SU-DHL-6 (cell line): ENCODE measurements at regions not wholly inside any gene's neighbourhood (a gene's known extent, or its start where the extent isn't known, plus 50 kb on each side); places are given as distances from the start of the nearest gene placed in this dataset.

Experiments used
- H2AFZ ChIP-seq: fragments of 200-600 bp; sonication (generic); 2 replicates; pipeline ENCODE4 v1.6.1; 2014; ENCODE audit warnings: low read depth, mild to moderate bottlenecking, moderate library complexity, mixed read lengths, antibody characterized with exemption, low read length; ENCODE audit not compliant: severe bottlenecking
- H3F3A ChIP-seq: fragments of 200-600 bp; shearing (Covaris generic); 2 replicates; pipeline ENCODE4 v1.6.0; 2016; ENCODE audit warnings: antibody characterized with exemption, mild to moderate bottlenecking; ENCODE audit not compliant: insufficient read depth
- H3K27ac ChIP-seq: fragments of 200-600 bp; sonication (generic); 2 replicates; pipeline ENCODE4 v1.5.1; 2016; ENCODE audit warnings: low read depth, mild to moderate bottlenecking, low read length, moderate library complexity, mixed read lengths
- H3K27me3 ChIP-seq: fragments of 200-600 bp; sonication (generic), shearing (Covaris generic); 2 replicates; pipeline ENCODE4 v1.6.0; 2014; ENCODE audit warnings: mild to moderate bottlenecking, low read length
- H3K36me3 ChIP-seq: fragments of 200-600 bp; sonication (generic); 2 replicates; pipeline ENCODE4 v1.6.1; 2014; ENCODE audit warnings: mild to moderate bottlenecking, low read length, mixed read lengths
- H3K4me2 ChIP-seq: fragments of 300-600, 200-600 bp; shearing (Covaris generic), sonication (generic); 2 replicates; pipeline ENCODE4 v1.6.0; 2014; ENCODE audit warnings: low read length, low read depth, mild to moderate bottlenecking; ENCODE audit not compliant: poor library complexity, severe bottlenecking
- H3K4me3 ChIP-seq: fragments of 200-600 bp; sonication (generic); 2 replicates; pipeline ENCODE4 v1.5.1; 2014; ENCODE audit warnings: antibody characterized with exemption, low read length, mild to moderate bottlenecking, mixed read lengths; ENCODE audit not compliant: insufficient read depth, poor library complexity, severe bottlenecking
- H3K79me2 ChIP-seq: fragments of 200-600 bp; sonication (generic); 2 replicates; pipeline ENCODE4 v1.6.1; 2014; ENCODE audit warnings: mild to moderate bottlenecking, low read length, moderate library complexity; ENCODE audit not compliant: insufficient read depth
- H3K9ac ChIP-seq: fragments of 200-600 bp; sonication (generic); 2 replicates; pipeline ENCODE4 v1.7.0; 2014; ENCODE audit warnings: mild to moderate bottlenecking, low read length
- H3K9me2 ChIP-seq: fragments of 200-600 bp; sonication (generic); replicated peaks from 2 replicates; pipeline ENCODE4 v1.6.1; 2014; ENCODE audit warnings: low read length; ENCODE audit not compliant: insufficient read depth
- H3K9me3 ChIP-seq: fragments of 200-600 bp; sonication (generic); 2 replicates; pipeline ENCODE4 v1.6.1; 2014; ENCODE audit warnings: low read length, mixed read lengths; ENCODE audit not compliant: insufficient read depth
- H4K20me1 ChIP-seq: fragments of 200-600 bp; sonication (generic); 2 replicates; pipeline ENCODE4 v1.6.1; 2014; ENCODE audit warnings: low read depth, mild to moderate bottlenecking, antibody characterized with exemption, low read length, moderate library complexity, mixed read lengths
- EZH2phosphoT487 ChIP-seq: fragments of 200-600 bp; sonication (generic), shearing (Covaris generic); conservative IDR thresholded peaks from 2 replicates; pipeline ENCODE4 v1.6.1; 2018; ENCODE audit warnings: mild to moderate bottlenecking, antibody characterized with exemption, low read length, moderate library complexity, mixed read lengths
- TF ChIP-seq, protein P1 (sequence below): fragments of 200-600 bp; sonication (generic); IDR thresholded peaks from one replicate; pipeline ENCODE4 v1.5.1; 2017; ENCODE audit warnings: antibody characterized with exemption, mild to moderate bottlenecking, low read length, moderate library complexity; ENCODE audit not compliant: insufficient read depth, poor library complexity, severe bottlenecking

DNA sequence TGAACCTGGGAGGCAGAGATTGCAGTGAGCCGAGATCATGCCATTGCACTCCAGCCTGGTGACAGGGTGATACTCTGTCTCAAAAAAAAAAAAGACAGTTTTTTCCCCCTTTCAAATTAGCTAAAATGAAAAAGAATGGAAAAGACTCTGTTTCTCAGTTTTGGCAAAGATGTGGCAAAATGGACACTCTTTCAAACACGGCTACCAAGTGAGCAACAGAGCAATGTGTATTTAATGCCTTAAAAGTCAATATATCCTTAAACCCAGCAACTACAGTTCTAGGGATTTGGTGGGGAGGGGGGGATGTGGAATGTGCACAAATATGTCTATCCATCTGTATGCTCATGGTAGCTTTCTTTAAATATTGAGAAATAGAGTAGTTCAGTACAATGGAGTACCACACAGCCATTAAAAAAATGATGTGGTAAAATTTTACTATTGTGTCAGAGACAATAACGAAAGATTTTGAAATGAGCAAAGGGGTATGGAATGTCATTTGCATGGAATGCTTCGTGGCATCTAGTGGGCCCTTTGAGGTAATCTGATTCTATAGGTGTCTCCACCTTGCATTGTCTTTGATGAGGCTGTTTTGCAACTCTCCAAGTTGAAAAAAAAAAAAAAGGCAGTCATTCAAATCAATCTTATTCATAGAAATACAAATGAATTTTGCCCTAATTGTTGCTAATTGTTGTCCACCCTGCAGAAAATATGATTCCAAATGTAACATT is 108.1 kb downstream of the AXIN2 start:
- Histone ChIP-seq H3K9me2 (no peaks in the 10 kb centered on the region), H3K27ac (no peak overlapping the region), H2AFZ (no peak overlapping the region), H3F3A (no peaks in the 10 kb centered on the region), H3K4me3 (no peak overlapping the region), H3K9ac (no peak overlapping the region), H3K9me3 (no peaks in the 10 kb centered on the region), H3K79me2 (no peaks in the 10 kb centered on the region), H4K20me1 (no peaks in the 10 kb centered on the region), H3K27me3 (no peaks in the 10 kb centered on the region), H3K36me3 (no peaks in the 10 kb centered on the region), H3K4me2 (no peak overlapping the region)
- TF ChIP-seq, protein P1, sequence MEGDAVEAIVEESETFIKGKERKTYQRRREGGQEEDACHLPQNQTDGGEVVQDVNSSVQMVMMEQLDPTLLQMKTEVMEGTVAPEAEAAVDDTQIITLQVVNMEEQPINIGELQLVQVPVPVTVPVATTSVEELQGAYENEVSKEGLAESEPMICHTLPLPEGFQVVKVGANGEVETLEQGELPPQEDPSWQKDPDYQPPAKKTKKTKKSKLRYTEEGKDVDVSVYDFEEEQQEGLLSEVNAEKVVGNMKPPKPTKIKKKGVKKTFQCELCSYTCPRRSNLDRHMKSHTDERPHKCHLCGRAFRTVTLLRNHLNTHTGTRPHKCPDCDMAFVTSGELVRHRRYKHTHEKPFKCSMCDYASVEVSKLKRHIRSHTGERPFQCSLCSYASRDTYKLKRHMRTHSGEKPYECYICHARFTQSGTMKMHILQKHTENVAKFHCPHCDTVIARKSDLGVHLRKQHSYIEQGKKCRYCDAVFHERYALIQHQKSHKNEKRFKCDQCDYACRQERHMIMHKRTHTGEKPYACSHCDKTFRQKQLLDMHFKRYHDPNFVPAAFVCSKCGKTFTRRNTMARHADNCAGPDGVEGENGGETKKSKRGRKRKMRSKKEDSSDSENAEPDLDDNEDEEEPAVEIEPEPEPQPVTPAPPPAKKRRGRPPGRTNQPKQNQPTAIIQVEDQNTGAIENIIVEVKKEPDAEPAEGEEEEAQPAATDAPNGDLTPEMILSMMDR: no peak
- no peak for TF ChIP-seq EZH2phosphoT487

DNA sequence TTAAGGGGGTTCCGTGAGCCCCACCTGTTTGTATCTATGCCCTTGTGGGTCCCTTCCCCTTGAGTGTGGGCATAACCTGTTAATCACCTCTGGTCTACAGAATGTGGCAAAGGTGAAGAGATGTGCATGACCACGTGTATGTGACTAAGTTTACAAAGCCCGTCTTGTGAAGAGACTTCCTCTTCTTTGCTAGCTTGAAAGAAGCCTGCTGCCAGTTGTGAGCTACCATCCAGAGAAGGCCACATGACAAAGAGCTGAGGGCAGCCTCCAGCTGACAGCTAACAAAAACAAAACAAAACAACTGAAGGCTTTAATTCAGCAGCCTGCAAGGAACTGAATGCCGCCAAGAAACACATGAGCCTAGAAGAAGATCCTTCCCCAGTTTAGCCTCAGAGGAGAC is 112.0 kb downstream of the AXIN2 start:
- Histone ChIP-seq H4K20me1 (no peaks in the 10 kb centered on the region), H3K27me3 (no peaks in the 10 kb centered on the region), H3K9me3 (no peaks in the 10 kb centered on the region), H3K4me3 (no peak overlapping the region), H3K27ac (no peak overlapping the region), H3K9me2 (no peaks in the 10 kb centered on the region), H2AFZ (no peak overlapping the region), H3F3A (no peaks in the 10 kb centered on the region), H3K36me3 (no peaks in the 10 kb centered on the region), H3K9ac (no peak overlapping the region), H3K4me2 (no peak overlapping the region), H3K79me2 (no peaks in the 10 kb centered on the region)
- TF ChIP-seq, protein P1: no peak
- TF ChIP-seq EZH2phosphoT487: no peak

DNA sequence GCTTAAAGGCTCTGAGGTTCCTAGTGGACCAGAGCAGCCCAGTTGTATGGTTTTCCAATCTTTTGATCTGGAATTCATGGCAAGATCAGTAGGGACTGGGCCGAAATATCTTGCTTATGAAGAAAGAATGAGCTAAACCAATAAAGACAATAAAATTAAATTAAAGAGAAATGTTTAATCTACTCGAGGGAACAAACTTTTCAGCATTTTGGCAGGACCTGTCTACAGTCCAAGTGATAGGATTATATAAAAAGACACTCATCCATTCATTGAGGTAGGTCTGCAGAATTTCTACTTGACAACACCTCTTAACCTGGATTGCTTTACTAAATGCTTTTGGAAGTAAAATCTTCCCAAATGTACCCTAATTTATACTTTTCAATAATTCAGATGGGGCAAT is 113.6 kb downstream of the AXIN2 start:
- Histone ChIP-seq H3F3A (no peaks in the 10 kb centered on the region), H3K27ac (no peak overlapping the region), H3K4me2 (no peak overlapping the region), H3K4me3 (no peak overlapping the region), H2AFZ (no peak overlapping the region), H3K9ac (no peak overlapping the region), H3K27me3 (no peaks in the 10 kb centered on the region), H3K9me2 (no peaks in the 10 kb centered on the region), H3K9me3 (no peaks in the 10 kb centered on the region), H4K20me1 (no peaks in the 10 kb centered on the region), H3K79me2 (no peaks in the 10 kb centered on the region), H3K36me3 (no peaks in the 10 kb centered on the region)
- TF ChIP-seq, protein P1: no peak
- no peak for TF ChIP-seq EZH2phosphoT487
